Chondrocyte (in vitro differentiated cells): ENCODE measurements at regions not wholly inside any gene's neighbourhood (a gene's known extent, or its start where the extent isn't known, plus 50 kb on each side); places are given as distances from the start of the nearest gene placed in this dataset.

Experiments
- DNase-seq: peaks from one replicate; pipeline ENCODE4 v3.0.0; 2021; ENCODE audit warnings: mixed read lengths, low spot score
- H3K27ac Mint-ChIP-seq: one replicate; pipeline ENCODE4 v1.8.0; 2021; ENCODE audit warnings: mild to moderate bottlenecking, moderate library complexity, mixed read lengths; ENCODE audit not compliant: unreplicated experiment
- H3K27me3 Mint-ChIP-seq: 2 replicates; pipeline ENCODE4 v1.8.0; 2021; ENCODE audit warnings: low read depth, mixed read lengths
- H3K36me3 Mint-ChIP-seq: 2 replicates; pipeline ENCODE4 v1.8.0; 2021; ENCODE audit warnings: low read depth, mixed read lengths
- H3K4me1 Mint-ChIP-seq: 2 replicates; pipeline ENCODE4 v1.8.0; 2021; ENCODE audit warnings: low read depth, mild to moderate bottlenecking, mixed read lengths
- H3K4me3 Mint-ChIP-seq: one replicate; pipeline ENCODE4 v1.8.0; 2021; ENCODE audit warnings: mild to moderate bottlenecking, moderate library complexity, mixed read lengths; ENCODE audit not compliant: unreplicated experiment
- H3K9me3 Mint-ChIP-seq: 2 replicates; pipeline ENCODE4 v1.8.0; 2021; ENCODE audit warnings: low read depth, mixed read lengths
- CTCF ChIP-seq: fragments of 200-600 bp; sonication (generic); IDR thresholded peaks from 2 replicates; pipeline ENCODE4 v1.5.0; 2021; ENCODE audit warnings: antibody characterized with exemption, mild to moderate bottlenecking, moderate library complexity

- TF ChIP-seq CTCF = no peak
- Mint-ChIP-seq H3K27me3 (no peaks in the 10 kb centered on the region), H3K4me1 (peaks cover 56% of the 10 kb centered on the region), H3K36me3 (peaks cover 19% of the 10 kb centered on the region), H3K4me3 (no peak overlapping the region), H3K9me3 (no peaks in the 10 kb centered on the region), H3K27ac (no peak overlapping the region)
- no peak for DNase-seq
Observed at GRCh38 chr7:130882396-130882795, 148.4 kb upstream of the KLF14 start.

GRCh38 chr7:130883928-130884327 lies 149.9 kb upstream of the KLF14 start:
- H3K4me1 Mint-ChIP-seq = peaks cover 66% of the 10 kb centered on the region
- no peaks in the 10 kb centered on the region for H3K27me3 Mint-ChIP-seq
- H3K36me3 Mint-ChIP-seq = peaks cover 17% of the 10 kb centered on the region
- H3K27ac Mint-ChIP-seq = peak overlapping the region; percentile 93
- H3K4me3 Mint-ChIP-seq = no peak overlapping the region
- TF ChIP-seq CTCF = no peak
- no peak for DNase-seq
- H3K9me3 Mint-ChIP-seq = no peaks in the 10 kb centered on the region

GRCh38 chr7:130884437-130885417 lies 150.7 kb upstream of the KLF14 start:
- Mint-ChIP-seq H3K27me3 (no peaks in the 10 kb centered on the region), H3K27ac (peak overlapping the region; percentile 93), H3K36me3 (peaks cover 17% of the 10 kb centered on the region), H3K9me3 (no peaks in the 10 kb centered on the region), H3K4me3 (no peak overlapping the region), H3K4me1 (peaks cover 67% of the 10 kb centered on the region)
- no peak for DNase-seq
- TF ChIP-seq CTCF = no peak

GRCh38 chr7:130886438-130887135 lies 152.6 kb upstream of the KLF14 start:
- H3K9me3 Mint-ChIP-seq = no peaks in the 10 kb centered on the region
- no peak overlapping the region for H3K4me3 Mint-ChIP-seq
- H3K27ac Mint-ChIP-seq = peak overlapping the region; percentile 96
- H3K36me3 Mint-ChIP-seq = peaks cover 13% of the 10 kb centered on the region
- TF ChIP-seq CTCF = no peak
- DNase-seq = no peak
- H3K27me3 Mint-ChIP-seq = no peaks in the 10 kb centered on the region
- H3K4me1 Mint-ChIP-seq = peaks cover 73% of the 10 kb centered on the region

- no peaks in the 10 kb centered on the region for H3K9me3 Mint-ChIP-seq
- peak overlapping the region; percentile 17 for H3K4me3 Mint-ChIP-seq
- H3K27ac Mint-ChIP-seq = peak overlapping the region; percentile 96
- peaks cover 8% of the 10 kb centered on the region for H3K36me3 Mint-ChIP-seq
- H3K4me1 Mint-ChIP-seq = peaks cover 72% of the 10 kb centered on the region
- DNase-seq = no peak
- no peaks in the 10 kb centered on the region for H3K27me3 Mint-ChIP-seq
- TF ChIP-seq CTCF = peak; percentile 32
Observed at GRCh38 chr7:130887182-130887956, 153.4 kb upstream of the KLF14 start.
